ENCODE measurements at regions not wholly inside any gene's neighbourhood (a gene's known extent, or its start where the extent isn't known, plus 50 kb on each side); places are given as distances from the start of the nearest gene placed in this dataset.

GRCh38 chr3:189429019-189429418, 202.2 kb upstream of the TP63 start:
- no peak for TF ChIP-seq TEAD4 (IDR thresholded peaks at IDR 0.05)
- TF ChIP-seq RAD21 (IDR thresholded peaks at IDR 0.05; ENCODE audit: low read depth) = no peak
- TF ChIP-seq, protein P1, sequence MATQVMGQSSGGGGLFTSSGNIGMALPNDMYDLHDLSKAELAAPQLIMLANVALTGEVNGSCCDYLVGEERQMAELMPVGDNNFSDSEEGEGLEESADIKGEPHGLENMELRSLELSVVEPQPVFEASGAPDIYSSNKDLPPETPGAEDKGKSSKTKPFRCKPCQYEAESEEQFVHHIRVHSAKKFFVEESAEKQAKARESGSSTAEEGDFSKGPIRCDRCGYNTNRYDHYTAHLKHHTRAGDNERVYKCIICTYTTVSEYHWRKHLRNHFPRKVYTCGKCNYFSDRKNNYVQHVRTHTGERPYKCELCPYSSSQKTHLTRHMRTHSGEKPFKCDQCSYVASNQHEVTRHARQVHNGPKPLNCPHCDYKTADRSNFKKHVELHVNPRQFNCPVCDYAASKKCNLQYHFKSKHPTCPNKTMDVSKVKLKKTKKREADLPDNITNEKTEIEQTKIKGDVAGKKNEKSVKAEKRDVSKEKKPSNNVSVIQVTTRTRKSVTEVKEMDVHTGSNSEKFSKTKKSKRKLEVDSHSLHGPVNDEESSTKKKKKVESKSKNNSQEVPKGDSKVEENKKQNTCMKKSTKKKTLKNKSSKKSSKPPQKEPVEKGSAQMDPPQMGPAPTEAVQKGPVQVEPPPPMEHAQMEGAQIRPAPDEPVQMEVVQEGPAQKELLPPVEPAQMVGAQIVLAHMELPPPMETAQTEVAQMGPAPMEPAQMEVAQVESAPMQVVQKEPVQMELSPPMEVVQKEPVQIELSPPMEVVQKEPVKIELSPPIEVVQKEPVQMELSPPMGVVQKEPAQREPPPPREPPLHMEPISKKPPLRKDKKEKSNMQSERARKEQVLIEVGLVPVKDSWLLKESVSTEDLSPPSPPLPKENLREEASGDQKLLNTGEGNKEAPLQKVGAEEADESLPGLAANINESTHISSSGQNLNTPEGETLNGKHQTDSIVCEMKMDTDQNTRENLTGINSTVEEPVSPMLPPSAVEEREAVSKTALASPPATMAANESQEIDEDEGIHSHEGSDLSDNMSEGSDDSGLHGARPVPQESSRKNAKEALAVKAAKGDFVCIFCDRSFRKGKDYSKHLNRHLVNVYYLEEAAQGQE (IDR thresholded peaks at IDR 0.05; ENCODE audit: low read depth) = no peak
- TF ChIP-seq CEBPB (IDR thresholded peaks at IDR 0.05) = no peak
- TF ChIP-seq CREB1 (IDR thresholded peaks at IDR 0.05; ENCODE audit: low read depth) = no peak
- TF ChIP-seq EGR1 (IDR thresholded peaks at IDR 0.05) = no peak
- no peak for TF ChIP-seq ZBTB7A (IDR thresholded peaks at IDR 0.05; ENCODE audit: low read depth)

DNA sequence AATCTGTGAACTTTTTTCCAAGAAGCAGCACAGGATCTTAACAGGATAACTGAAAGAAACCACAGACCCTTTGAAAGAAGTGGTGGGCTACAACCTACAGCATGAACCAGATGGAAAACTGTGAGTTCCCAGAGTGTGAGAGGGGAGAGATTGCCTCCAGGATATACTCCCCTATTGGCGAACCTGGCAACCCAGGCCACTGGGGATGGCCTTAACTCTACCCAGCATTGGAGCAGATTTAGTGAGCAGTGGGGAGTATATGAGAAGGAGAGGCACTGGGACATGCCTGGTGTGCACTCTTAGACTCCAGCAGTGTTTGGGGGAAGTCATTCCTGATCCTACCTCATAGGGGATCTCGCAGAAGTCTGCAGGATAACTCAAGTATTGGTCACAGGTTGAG, 201.0 kb upstream of the TP63 start:
- TF ChIP-seq FOXM1 (IDR thresholded peaks at IDR 0.05; ENCODE audit: borderline replicate concordance, low read depth) = no peak
- TF ChIP-seq CEBPB (IDR thresholded peaks at IDR 0.05) = no peak
- TF ChIP-seq TEAD4 (IDR thresholded peaks at IDR 0.05) = no peak
- TF ChIP-seq ZBTB7A (IDR thresholded peaks at IDR 0.05; ENCODE audit: low read depth) = no peak
- no peak for TF ChIP-seq TAF1 (IDR thresholded peaks at IDR 0.05; ENCODE audit: low read depth)
- no peak for TF ChIP-seq RAD21 (IDR thresholded peaks at IDR 0.05; ENCODE audit: low read depth)
- TF ChIP-seq YY1 (IDR thresholded peaks at IDR 0.05; ENCODE audit: low read depth) = no peak
- TF ChIP-seq, protein P1 (IDR thresholded peaks at IDR 0.05; ENCODE audit: low read depth) = no peak
- TF ChIP-seq TCF12 (IDR thresholded peaks at IDR 0.05; ENCODE audit: low read depth) = no peak
- TF ChIP-seq, protein P2, sequence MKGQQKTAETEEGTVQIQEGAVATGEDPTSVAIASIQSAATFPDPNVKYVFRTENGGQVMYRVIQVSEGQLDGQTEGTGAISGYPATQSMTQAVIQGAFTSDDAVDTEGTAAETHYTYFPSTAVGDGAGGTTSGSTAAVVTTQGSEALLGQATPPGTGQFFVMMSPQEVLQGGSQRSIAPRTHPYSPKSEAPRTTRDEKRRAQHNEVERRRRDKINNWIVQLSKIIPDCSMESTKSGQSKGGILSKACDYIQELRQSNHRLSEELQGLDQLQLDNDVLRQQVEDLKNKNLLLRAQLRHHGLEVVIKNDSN (IDR thresholded peaks at IDR 0.05) = no peak
- no peak for TF ChIP-seq MAX (IDR thresholded peaks at IDR 0.05)
- no peak for TF ChIP-seq EGR1 (IDR thresholded peaks at IDR 0.05)
- no peak for TF ChIP-seq NFIC (IDR thresholded peaks at IDR 0.05)

GRCh38 chr3:189446959-189447560, 184.1 kb upstream of the TP63 start:
- no peak for TF ChIP-seq CREB1 (IDR thresholded peaks at IDR 0.05; ENCODE audit: low read depth)
- TF ChIP-seq NFIC (IDR thresholded peaks at IDR 0.05) = peak; percentile 76
- TF ChIP-seq TEAD4 (IDR thresholded peaks at IDR 0.05) = peak; percentile 54
- TF ChIP-seq YY1 (IDR thresholded peaks at IDR 0.05; ENCODE audit: low read depth) = no peak
- TF ChIP-seq EP300 (IDR thresholded peaks at IDR 0.05; ENCODE audit: borderline replicate concordance) = peak; percentile 42; the same call in 1 of the 2 replicates

GRCh38 chr3:189449084-189449483, 182.1 kb upstream of the TP63 start:
- no peak for TF ChIP-seq FOXM1 (IDR thresholded peaks at IDR 0.05; ENCODE audit: borderline replicate concordance, low read depth)
- no peak for TF ChIP-seq NFIC (IDR thresholded peaks at IDR 0.05)
- TF ChIP-seq EGR1 (IDR thresholded peaks at IDR 0.05) = no peak
- TF ChIP-seq ZBTB7A (IDR thresholded peaks at IDR 0.05; ENCODE audit: low read depth) = no peak
- no peak for TF ChIP-seq CEBPB (IDR thresholded peaks at IDR 0.05)
- no peak for TF ChIP-seq TEAD4 (IDR thresholded peaks at IDR 0.05)
- TF ChIP-seq, protein P2 (IDR thresholded peaks at IDR 0.05) = no peak
- TF ChIP-seq CREB1 (IDR thresholded peaks at IDR 0.05; ENCODE audit: low read depth) = no peak
- TF ChIP-seq EP300 (IDR thresholded peaks at IDR 0.05; ENCODE audit: borderline replicate concordance) = no peak
- TF ChIP-seq MAX (IDR thresholded peaks at IDR 0.05) = no peak
- TF ChIP-seq TAF1 (IDR thresholded peaks at IDR 0.05; ENCODE audit: low read depth) = no peak
- TF ChIP-seq RAD21 (IDR thresholded peaks at IDR 0.05; ENCODE audit: low read depth) = no peak
- TF ChIP-seq, protein P1 (IDR thresholded peaks at IDR 0.05; ENCODE audit: low read depth) = no peak
- TF ChIP-seq YY1 (IDR thresholded peaks at IDR 0.05; ENCODE audit: low read depth) = no peak
- no peak for TF ChIP-seq TCF12 (IDR thresholded peaks at IDR 0.05; ENCODE audit: low read depth)

Measured in Ishikawa (cell line).